HG03354 (cell line): ENCODE measurements at regions not wholly inside any gene's neighbourhood (a gene's known extent, or its start where the extent isn't known, plus 50 kb on each side); places are given as distances from the start of the nearest gene placed in this dataset.

ENCODE experiments used
- ATAC-seq: cut with Tn5 transposase; IDR thresholded peaks from one replicate; pipeline ENCODE4 v1.9.1; 2021; ENCODE audit warnings: mild to moderate bottlenecking; ENCODE audit not compliant: unreplicated experiment, poor library complexity, severe bottlenecking

DNA sequence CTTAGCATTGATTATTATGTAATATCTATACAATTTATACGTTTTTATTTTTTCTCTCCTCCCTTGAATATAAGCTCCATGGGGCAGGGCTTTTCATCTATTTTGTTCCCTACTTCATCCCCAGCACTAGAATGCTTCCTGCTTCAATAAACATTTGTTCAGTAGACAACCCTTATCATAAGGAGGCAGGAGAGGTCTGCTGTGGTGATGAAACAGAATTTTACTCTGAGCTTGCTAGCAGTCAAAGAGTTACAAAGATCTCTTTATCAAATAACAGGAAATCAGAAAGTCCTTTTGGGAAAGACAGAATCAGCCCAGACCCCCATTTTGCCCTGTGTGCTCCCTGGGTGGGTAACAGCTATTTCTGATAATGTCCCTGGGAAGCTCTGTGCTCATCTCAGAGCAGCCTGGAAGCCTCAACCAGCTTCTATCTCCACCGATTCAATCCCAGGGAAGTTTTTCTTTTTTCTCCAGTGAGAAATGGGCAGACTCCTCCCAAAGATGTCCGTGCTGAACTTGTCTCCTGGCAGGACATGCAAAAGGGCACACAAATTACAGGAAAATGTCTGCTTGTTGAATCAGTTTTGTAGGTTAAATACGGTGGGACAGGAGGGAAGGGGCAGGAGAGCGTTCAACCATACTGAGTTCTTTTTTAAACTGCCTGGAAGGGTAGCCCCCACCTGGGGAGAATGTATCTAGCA lies 84.7 kb upstream of the PKDCC start:
- no peak for ATAC-seq

DNA sequence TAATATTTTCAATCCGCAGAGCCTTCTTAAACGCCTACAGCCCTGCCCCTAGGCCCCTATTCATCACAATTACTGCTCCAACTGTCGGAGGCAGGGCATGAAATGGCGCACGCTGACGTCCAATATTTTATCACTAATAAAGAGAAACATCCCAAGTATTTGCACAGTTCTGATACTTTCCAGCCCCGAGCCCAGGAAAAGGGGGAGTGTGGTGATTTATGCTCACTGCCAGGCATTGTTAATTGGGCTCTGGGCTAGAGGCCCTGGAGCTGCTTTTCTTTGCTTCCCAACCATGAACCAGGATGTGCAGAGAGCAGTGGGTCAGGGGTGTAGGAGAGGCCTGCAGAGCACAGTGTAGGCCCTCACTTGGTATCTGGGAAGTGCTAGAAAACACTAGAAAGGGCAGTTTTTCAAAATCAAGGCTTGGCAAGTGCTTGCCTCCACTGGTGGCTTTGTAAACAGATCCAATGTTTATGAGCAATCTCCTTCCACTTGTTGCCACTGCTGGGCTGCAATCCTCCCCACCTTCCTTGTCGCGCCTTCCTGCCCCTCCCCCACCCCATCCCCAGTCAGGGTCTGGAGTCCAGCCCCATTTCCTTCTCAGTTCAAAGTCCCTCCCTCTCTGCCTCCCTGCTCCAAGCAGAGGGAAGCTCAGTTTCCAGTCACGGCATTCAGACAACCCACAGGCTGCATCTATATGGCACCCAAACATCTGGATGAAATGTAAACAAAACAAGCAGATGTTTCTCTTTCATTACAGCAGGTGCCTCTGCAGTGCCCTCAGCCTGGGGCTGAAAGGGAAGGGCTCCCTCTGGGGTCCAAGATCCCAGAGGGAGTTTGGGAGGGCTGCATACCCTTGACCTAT lies 83.9 kb upstream of the PKDCC start:
- ATAC-seq: no peak

DNA sequence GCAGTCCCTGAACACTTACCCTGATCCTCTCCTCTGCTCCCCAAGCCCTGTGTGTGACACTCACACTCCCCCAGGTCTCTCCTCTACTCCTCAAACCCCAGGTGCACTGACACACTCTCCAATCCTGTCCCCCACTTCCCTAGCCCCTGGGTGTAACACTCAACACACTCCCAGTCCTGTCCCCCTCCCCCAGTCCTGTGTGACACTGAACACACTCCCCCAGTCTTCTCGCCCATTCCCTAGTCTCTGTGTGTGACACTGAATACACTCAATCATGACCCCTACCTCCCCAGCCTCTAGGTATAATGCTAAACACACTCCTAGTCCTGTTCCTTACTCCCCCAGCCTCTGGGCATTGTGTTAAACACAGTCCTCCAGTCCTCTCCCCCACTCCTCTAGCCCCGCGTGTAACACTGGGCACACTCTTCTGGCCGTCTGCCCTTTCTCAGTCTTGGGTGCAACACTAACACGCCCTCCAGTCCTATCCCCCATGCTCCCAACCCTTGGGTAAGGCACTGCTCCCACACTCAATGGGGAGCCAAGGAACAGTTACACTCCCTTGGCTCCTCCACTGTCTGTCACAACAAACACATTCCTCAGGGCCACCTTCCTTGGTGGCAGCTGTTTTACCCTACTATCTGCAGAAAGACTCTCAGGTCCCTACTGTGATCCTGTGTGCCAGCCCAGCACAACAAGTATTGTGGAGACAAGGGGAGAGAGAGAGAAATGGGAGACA lies 82.5 kb upstream of the PKDCC start:
- ATAC-seq: no peak

- ATAC-seq: no peak
Observed at GRCh38 chr2:41965909-41966295, 81.9 kb upstream of the PKDCC start.

- no peak for ATAC-seq
Observed at GRCh38 chr2:41966431-41966893, 81.4 kb upstream of the PKDCC start.

DNA sequence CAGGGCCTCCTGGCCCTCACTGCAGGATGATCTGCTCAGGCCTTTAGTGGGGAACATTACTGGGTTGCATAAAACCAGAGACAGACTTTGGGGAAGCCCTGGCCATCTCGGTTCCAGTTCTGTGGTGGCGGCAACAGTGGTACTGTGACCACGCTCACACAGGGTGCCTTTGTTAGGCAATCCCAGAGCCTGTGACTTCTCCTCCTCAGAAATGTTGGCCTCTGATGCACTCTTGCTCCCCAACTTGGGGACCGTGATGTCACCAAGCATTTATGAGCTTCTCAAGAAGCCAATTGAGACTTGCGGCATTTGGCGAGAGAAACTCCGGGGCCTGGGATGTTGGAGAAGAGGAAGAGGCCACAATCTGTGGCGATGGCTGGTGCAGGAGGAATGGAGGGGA lies 80.9 kb upstream of the PKDCC start:
- ATAC-seq: no peak

- ATAC-seq: no peak
Observed at GRCh38 chr2:41967476-41968181, 80.2 kb upstream of the PKDCC start.

DNA sequence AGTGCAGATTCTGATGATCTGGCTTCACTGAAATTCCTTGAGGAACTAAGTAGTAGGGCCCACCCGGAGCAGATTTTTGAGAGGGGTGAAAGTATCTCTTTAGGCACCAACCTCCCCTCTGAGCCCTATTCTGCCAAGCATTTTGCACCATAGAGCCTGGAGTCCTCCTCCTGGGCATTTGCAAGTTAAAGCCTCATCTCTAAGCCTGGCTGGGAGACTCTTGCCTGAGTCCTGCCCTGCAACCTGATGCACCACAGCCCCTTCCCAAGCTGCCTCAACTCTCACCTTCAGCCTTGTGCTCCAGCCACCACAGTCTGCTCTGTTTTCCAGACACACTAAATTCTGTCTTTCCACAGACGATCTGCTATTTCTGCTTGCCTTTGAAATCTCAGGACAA lies 79.6 kb upstream of the PKDCC start:
- no peak for ATAC-seq

DNA sequence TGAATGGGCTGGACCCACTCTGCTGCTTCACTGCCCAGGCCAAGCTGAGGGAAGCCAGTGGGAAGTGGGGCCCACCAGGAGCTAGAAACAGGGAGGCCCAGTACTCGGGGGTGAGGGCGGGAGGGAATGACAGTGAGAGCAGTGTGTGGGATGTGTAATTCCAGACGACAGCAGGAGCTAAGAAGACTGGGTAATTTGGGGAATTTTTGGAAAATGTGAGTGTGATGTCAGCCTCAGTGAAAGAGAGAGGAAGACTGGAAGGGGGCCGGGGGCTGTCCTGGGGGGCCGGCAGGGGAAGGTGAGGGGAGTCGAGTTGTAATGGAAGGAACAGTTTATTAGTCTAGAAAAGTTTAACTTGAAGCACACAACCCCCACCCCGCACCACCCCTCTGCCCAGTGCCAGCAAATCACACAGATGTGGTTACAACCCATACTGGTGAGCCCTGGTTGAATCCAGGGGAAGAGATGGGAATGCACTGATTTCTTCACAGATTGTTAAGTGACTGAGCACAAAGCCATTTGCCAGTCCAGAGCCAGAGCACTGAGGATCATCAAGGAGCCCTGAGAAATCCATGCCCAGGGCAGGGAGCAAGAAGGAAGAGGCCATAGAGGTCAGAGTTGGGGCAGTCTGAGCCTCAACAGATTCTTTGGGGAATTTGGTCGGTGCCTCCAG lies 76.7 kb upstream of the PKDCC start:
- no peak for ATAC-seq

DNA sequence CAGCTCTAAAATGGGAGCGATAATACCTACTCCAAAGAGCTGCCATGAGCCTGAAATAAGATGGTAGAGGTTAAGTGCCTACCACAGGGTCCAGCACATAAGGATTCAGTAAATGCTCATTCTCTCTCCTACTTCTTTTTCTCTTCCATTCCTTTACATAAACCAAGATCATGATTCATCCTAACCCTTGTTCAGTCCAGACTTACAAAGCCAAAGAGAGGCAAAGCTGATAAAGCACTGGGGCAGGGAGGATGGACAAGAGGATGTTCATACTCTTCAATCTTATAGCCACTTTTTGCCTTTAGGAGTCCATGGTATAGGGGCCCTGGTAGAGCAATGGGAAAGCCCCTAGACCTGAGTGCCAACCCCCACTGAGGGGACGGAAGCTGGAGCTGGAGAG lies 75.6 kb upstream of the PKDCC start:
- no peak for ATAC-seq

DNA sequence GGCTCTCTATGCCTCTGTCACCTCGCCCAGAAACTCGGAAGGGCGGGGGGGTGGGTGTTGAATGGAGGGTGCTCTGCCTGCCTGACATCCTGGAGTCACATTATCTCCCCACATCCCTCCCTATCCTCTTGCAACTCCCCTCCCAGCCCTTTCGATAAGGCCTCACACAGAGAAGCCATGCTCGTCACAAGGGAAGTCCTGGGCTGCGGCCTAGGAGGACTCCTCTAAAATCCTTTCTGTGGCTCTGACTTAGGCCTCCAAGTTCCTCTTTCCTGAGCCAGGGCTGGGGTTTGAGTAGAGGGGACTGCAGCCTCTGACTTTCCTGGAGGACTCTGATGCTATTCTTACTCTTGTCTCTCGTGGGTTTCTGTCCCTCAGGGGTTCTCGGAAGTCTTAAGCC lies 75.0 kb upstream of the PKDCC start:
- ATAC-seq: no peak

GRCh38 chr2:41973871-41974270 lies 74.0 kb upstream of the PKDCC start:
- ATAC-seq: no peak

- no peak for ATAC-seq
Observed at GRCh38 chr2:41981417-41981816, 66.4 kb upstream of the PKDCC start.

- no peak for ATAC-seq
Observed at GRCh38 chr2:41985573-41986095, 62.2 kb upstream of the PKDCC start.

DNA sequence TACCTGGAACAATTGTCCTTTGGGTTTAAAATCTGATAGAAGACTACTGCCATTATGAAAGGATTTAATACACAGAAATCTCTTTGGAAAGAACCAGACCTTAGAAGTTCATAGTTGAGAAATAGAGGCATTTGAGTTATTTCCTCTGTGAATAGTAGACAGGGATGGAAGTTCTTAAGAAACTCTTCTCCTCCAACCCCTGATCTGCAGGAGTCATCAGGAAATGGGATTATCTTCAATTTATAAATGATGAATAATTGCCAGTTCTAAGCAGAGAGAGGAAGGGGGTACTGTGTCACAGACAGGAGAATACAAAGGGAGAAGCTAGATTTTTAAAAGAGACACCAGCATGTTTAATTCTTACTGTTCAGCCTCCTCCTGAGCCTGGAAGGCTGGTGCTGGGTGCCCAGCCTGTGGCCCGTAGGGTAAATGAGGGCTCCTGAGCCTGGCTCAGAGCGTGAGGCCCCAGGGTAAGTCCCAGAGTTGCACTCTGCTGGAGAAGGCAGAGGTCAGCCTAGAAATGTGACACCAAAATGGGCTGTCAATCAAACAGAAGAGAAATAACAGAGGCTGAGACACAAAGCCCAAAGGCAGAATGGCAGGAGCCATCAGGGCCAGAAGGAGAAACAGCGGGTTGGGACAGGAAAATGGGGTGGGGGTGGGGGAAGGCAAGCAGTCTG lies 58.2 kb upstream of the PKDCC start:
- no peak for ATAC-seq

DNA sequence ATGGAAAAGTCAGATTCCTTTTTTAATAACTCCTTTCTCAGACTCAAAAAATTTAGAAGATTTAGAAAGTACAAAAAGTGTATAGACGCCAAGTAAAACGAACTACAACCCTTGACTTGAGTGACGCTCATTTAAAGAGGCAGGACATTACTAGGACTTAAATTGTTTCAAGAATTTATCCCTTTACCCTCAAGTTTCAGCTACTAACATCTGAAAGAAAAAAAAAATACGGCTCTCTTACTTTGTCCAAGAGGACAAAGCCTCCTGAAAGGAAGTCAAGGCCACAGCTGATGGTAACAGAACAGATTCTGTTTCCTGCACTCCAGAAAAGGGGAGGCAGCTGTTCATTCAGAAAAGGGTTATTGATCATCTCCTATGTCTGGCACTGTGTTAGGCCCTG lies 57.6 kb upstream of the PKDCC start:
- ATAC-seq: no peak

DNA sequence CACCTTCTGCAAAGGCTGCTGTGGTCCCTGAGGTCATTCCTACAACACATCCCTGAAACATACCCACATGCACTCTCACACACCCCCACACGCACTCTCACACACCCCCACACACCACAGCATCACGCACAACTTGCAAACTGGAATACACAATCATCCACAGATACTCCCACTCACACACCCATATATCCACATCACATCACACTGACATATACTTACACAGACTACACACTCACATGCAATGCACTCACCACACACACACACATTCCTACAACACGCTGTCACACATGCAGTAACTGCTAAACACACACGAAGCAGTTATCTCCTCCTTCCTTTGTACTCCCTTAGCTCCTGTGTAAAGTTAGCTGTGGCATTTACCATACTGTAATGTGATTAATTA lies 57.1 kb upstream of the PKDCC start:
- no peak for ATAC-seq

DNA sequence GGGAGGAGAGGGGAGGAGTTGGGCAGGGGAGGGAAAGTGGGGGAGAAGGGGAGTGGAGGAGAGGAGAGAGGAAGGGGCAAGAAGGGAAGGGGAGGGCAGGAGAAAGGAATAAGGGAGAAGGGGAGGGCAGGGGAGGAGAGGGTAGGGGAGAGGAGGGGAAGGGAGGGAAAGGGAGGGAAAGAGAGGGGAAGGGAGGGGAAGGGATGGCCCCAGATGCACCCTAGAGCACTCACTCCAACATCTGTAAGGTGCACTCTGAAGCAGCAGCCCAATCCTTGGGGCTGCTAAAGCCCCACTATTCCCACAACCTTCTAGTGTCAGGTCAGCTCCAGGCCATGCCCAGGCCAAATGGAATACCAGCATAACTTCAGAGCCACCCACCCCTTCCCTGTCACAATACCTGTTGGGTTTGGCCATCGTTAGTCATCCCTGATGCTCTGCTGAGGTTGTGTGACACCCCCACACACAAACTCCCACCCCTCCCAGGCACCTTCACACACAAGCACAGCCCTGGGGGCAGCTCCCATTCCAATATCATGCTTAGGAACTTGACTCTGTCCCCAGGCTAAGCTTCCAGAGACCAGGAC lies 55.7 kb upstream of the PKDCC start:
- ATAC-seq: no peak
